DMS 273 treated with DMSO at 0.1 percent for 48 hours (cell line): ENCODE measurements at regions not wholly inside any gene's neighbourhood (a gene's known extent, or its start where the extent isn't known, plus 50 kb on each side); places are given as distances from the start of the nearest gene placed in this dataset.

ENCODE experiments used
- DNase-seq: peaks from one replicate; lab custom pipeline; 2025; lab: John Stamatoyannopoulos, UW

- DNase-seq = no peak
Measured at GRCh38 chr16:79792664-79793351, 192.3 kb upstream of the MAF start.

GRCh38 chr16:79792076-79792475 lies 191.5 kb upstream of the MAF start:
- DNase-seq = no peak

DNA sequence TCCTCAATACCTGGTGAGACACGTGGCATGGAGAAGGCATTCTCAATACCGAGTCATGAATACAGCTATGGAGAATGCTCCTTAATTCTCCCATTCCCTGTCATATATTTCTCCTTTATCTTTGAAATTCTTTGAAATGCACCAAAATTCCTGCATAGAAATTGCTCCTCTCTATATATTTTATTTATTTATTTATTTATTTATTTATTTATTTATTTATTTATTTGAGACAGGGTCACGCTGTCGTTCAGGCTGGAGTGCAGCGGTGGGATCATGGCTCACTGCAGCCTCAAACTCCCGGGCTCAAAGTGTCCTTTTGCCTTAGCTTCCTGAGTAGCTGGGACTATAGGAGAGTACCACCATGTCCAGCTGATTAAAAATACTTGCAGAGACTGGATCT lies 190.3 kb upstream of the MAF start:
- DNase-seq = no peak

DNA sequence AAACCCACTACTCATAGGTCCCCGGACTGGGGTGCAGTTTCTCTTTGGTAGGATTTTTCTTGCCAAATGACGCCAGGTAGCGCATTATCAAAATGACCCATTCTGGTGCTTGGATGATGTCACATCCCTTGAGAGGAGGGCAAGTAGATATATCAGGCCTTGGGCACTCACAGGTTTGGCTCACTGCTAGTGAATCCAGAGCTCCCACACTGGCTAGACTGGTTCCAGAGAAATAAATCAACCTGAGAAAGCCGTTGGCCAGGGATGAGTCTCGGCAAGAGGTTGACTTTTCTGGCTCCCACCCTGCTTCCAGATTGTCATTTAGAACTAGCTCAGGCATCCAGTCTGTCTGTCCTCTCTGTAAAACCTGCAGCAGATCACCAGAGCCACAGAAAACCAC lies 188.4 kb upstream of the MAF start:
- DNase-seq = no peak

DNA sequence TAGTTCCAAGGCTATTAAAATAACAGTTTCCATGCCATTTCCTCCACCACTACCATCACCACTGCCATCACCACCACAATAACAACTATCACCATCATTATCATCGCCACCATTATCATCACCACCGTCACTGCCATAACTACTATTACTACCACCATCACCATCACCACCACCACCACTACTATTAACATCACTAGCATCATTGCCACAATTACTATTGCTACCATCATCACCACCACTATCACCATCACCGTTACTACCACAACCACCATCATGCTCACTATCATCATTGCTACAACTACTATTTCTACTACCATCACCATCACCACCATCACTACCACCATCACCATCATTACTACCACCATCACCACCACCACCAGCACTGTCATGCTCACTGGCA lies 185.9 kb upstream of the MAF start:
- DNase-seq = no peak

- DNase-seq = no peak
Measured at GRCh38 chr16:79784007-79784406, 183.5 kb upstream of the MAF start.

DNA sequence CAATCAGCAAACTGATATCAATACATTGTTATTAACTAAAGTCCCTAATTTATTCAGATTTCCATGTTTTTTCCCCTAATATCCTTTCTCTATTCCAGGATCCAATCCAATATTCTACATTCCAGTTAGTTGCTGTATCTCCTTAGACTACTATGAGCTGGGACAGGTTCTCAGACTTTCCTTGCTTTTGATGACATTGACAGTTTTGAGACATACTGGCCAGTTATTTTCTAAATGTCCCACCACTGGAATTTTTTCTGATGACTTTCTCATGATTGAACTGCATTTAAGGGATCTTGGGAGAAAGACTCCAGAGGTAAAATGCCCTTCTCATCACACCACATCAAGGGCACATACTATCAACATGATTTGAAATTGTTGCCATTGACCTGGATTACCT lies 177.1 kb upstream of the MAF start:
- DNase-seq = no peak

DNA sequence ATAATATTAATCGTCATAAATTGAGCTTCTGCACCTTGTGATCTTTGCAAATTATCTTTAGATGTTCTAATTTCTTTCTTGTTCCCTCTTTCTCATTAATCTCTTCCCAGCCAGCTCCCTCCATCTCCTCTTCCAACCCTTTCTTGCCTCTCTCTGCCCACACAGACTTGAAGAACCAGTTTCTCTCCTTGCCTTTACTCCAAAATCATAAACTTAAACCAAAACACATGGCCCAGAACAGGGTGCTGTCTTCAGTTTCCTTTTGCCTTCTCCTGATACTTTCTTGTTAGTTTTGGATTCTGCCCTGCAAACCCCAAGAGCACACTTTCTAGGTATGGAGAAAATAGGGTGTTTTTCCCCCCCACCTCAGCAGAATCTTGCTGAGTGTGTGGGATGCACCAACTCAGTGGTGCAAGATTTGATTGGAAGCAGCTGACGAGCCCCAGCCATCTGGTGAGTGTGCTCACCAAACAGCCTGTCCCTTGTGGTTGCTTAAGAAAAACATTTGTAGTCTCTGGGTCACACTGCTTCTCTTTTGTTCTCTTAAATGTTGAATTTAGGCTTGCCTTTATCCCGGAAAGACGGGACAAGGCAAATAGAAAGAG lies 175.8 kb upstream of the MAF start:
- DNase-seq = no peak

DNA sequence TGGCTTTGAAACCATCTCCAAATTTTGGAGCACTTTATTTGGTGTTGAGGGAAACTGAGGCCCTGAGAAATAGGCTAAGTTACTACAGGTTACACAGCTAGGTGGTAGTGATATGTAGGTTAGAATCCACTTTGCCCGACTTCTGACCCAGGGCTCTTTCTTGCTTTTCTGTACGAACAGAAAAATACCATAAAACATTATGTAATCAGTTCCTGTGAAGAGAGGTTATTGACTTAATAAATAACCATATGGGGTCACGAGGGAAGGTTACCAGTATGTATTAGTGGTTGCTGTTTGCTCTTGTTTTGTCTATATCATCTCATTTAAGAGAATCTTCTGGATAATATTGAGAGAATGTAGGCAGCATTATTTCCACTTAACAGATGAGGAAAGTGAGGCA lies 172.2 kb upstream of the MAF start:
- DNase-seq = no peak

GRCh38 chr16:79772048-79772447 lies 171.5 kb upstream of the MAF start:
- DNase-seq = no peak

- peak; percentile 5 for DNase-seq
Measured at GRCh38 chr16:79770244-79771064, 169.9 kb upstream of the MAF start.

DNA sequence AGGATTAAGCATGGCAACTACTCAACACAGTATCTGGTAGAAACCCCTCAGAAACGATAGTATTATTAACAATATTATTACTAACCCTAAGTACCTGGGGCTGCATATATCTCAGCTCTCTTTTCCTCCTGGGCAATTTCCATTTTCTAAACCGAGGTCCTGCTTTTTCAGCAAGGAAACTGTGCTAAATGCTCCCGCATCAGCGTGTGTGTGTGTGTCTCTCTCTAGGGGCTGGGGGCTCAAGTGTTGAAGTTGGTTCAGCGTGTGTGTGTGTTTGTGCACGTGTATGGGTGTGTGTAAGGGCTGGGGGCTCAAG lies 169.3 kb upstream of the MAF start:
- no peak for DNase-seq

DNA sequence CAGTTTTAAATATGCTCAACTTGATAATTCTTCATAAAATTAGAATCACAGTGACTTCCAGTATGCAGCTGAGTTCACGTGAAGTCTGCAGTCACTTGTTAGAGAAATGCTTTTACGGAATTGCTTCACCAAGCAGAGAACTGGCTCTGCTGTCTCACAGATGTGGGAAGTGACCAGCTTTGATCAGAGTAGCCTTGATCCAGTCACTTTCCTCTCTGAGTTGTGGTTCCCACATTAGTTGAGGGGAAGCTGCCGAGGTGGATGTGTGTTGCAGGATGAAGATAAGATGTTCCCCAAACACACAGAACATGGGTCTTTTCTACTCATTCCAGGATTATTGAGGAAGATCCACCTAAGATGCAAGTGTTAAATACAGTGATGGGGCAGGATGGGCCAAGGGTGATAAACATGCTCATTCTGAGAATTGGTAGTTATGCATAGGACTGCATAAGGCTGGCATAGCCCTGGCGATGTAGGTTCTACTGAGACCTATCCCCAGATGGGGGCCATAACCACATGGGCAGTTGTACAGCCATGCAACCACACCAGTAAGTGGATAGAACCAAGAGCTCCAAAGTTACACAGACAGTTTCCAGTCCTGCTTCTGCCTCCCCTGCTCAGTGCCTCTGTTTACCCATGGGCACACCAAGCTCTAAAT lies 168.9 kb upstream of the MAF start:
- DNase-seq = no peak

DNA sequence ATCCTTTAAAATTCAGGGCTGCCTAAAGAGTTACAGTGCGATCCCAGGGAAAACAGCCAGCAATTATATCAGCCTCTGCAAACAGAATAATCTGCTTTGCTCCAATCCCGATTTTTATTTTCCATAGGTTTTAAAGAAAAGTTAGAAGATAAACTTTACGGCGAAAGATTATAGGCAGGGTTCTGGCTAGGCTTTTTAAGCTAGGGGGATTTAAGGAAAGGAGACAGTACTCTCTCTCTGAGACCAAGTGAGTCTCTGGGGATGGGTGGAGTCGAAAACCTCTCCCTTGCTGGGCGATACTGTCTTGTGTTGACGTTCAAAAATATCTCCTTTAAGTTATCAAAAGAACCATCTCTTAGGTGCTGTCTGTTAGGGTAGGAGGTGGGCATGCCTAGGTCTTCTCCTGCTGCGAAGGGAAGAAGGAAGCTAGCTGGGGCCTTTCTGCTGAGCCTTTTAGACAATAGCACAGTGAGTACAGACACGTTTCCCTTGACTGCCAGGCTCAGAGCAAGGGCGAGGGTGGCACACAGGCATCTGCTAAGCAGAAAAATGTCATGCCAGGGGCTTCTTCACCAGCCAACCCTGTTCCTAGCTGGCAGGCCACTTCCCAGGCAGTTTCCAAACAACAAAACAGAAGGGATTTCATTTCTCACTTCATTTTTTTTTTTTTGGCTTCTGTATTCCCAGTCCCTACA lies 167.9 kb upstream of the MAF start:
- DNase-seq = no peak

GRCh38 chr16:79767421-79768275 lies 167.1 kb upstream of the MAF start:
- DNase-seq = no peak

DNA sequence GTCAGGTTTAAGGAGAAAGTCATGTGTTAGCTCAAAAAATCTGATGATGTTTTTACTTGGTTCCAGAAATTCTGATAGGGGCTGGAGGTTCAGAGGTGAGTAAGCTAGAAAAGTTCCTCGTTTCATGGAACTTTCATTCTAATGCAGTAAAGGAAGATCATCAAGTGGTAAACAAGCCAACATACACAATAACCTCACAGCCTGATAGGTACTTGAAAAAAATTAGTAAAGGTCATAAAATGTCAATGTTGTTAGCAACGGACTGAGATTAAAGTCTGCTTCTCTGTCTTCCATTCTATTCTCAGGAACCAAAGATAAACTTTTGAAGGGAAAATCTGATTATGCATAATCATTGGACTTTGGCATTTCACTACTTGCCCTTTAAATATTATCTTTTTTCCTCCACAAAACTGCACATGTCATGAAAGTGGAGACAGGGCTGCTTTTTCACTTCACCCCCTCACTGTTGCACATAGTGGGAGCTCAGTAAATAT lies 165.4 kb upstream of the MAF start:
- no peak for DNase-seq

DNA sequence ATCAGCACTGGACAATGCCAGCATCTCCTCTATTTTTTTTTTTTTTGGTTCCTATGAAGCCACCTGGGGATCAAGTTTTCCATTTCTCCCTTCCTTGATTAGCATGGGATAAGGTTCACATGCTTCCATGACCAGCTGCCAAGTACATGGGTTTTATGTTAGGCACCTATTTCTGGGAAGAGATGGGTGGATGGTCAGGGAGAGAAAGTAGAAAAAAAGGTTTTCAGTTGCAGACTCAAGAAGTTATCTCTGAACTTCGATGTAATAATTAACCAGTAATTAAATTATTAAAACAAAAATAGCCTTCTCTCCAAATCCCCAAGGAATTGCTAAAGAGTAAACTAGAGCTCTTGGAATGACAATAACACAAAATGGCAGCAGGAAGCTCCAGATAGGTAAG lies 164.9 kb upstream of the MAF start:
- DNase-seq = no peak

DNA sequence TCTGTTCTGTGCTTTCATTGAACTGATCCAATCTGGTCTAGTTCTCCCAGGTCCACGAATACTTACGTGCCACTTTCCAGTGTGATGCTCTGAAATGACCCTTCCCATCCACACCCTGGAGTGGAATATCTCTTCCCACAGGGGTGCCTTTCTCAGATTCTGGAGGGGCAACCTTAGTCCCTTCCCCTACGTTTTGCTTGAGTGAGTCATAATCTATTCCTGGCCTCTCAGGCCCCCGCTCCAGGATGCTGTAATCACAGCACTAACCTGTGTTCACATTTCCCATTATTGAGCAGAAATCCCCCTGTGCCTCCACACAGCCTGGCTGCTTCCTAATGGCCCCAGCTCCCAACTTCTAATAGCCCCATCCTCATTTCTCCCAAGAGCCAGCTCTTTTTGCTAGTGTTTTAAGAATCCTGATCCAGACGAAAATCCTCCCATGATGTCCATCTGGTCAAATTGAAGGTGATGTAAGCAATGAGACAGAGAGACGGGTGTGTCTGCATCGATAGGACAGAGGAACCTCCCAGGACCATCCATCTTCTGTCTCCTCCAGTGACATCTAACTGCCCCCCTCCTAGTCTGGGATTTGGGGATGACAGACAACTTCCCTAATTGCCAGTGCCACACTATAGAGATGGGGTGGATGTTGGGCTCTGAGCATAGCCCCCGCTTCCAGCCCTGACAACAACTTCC lies 164.0 kb upstream of the MAF start:
- DNase-seq = no peak

DNA sequence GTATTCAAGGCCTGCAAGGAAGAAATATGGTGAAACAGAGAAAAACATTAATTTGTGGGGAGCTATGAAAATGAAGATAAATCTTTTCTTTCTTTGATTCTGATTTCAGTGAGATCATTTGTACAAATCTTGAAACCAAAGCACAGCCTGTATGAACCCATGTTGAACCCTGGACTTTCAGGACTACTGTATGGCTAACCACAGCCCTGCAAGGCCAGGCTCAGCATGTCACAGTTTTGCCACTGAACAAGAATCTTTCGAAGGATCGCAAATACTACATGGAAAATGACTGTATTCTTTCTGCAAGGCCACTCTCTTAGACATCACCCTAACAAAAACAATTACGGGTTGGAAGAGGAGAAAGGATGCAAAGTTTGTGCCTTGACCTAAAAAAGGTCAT lies 161.7 kb upstream of the MAF start:
- no peak for DNase-seq

- no peak for DNase-seq
Measured at GRCh38 chr16:79758615-79759346, 158.2 kb upstream of the MAF start.
